ENCODE measurements at regions not wholly inside any gene's neighbourhood (a gene's known extent, or its start where the extent isn't known, plus 50 kb on each side); places are given as distances from the start of the nearest gene placed in this dataset.

DNA sequence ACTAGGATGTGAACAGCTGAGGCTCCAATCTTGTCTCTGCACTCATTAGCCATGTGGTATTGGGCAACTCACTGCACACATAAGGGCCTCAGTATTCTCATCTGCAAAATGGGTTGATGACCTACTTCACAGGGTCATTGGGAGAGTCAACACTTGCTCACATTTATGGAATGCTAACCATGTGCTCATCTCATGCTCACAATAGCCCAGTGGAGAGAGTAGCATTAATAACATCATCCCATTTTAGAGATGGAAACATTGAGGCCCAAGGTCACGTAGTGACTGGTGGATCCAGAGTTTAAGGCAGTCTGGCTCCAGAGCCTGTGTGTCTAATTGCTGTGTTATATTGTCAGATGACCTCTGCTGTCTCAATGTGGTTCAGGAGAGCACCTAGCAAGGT is 270.2 kb upstream of the SRRM4 start:
- Mint-ChIP-seq H3K27ac (no peak overlapping the region), H3K9me3 (peaks cover 12% of the 10 kb centered on the region), H3K4me1 (no peaks in the 10 kb centered on the region), H3K4me3 (no peak overlapping the region), H3K36me3 (ENCODE audit: low read depth) (no peaks in the 10 kb centered on the region), H3K27me3 (no peaks in the 10 kb centered on the region)
- no peak for DNase-seq
- intact Hi-C loops (cut with micrococcal nuclease): no loop called here

- no peaks in the 10 kb centered on the region for H3K36me3 Mint-ChIP-seq (ENCODE audit: low read depth)
- intact Hi-C loops (cut with micrococcal nuclease): no loop called here
- H3K4me3 Mint-ChIP-seq: no peak overlapping the region
- H3K4me1 Mint-ChIP-seq: no peaks in the 10 kb centered on the region
- peak; percentile 69 for DNase-seq
- H3K9me3 Mint-ChIP-seq: no peaks in the 10 kb centered on the region
- H3K27me3 Mint-ChIP-seq: no peaks in the 10 kb centered on the region
- H3K27ac Mint-ChIP-seq: no peak overlapping the region
These were observed 267.3 kb upstream of the SRRM4 start for GRCh38 chr12:118714051-118714460.

GRCh38 chr12:118714500-118714899 is 266.8 kb upstream of the SRRM4 start:
- Mint-ChIP-seq H3K27me3 (no peaks in the 10 kb centered on the region), H3K36me3 (ENCODE audit: low read depth) (no peaks in the 10 kb centered on the region), H3K27ac (no peak overlapping the region), H3K4me3 (no peak overlapping the region), H3K4me1 (no peaks in the 10 kb centered on the region), H3K9me3 (no peaks in the 10 kb centered on the region)
- DNase-seq: no peak
- intact Hi-C loops (cut with micrococcal nuclease): no loop called here

- H3K27me3 Mint-ChIP-seq: no peaks in the 10 kb centered on the region
- H3K4me3 Mint-ChIP-seq: no peak overlapping the region
- no peaks in the 10 kb centered on the region for H3K4me1 Mint-ChIP-seq
- H3K36me3 Mint-ChIP-seq (ENCODE audit: low read depth): no peaks in the 10 kb centered on the region
- H3K27ac Mint-ChIP-seq: no peak overlapping the region
- intact Hi-C loops (cut with micrococcal nuclease): no loop called here
- H3K9me3 Mint-ChIP-seq: no peaks in the 10 kb centered on the region
- DNase-seq: no peak
These were observed 265.7 kb upstream of the SRRM4 start for GRCh38 chr12:118715647-118716046.

DNA sequence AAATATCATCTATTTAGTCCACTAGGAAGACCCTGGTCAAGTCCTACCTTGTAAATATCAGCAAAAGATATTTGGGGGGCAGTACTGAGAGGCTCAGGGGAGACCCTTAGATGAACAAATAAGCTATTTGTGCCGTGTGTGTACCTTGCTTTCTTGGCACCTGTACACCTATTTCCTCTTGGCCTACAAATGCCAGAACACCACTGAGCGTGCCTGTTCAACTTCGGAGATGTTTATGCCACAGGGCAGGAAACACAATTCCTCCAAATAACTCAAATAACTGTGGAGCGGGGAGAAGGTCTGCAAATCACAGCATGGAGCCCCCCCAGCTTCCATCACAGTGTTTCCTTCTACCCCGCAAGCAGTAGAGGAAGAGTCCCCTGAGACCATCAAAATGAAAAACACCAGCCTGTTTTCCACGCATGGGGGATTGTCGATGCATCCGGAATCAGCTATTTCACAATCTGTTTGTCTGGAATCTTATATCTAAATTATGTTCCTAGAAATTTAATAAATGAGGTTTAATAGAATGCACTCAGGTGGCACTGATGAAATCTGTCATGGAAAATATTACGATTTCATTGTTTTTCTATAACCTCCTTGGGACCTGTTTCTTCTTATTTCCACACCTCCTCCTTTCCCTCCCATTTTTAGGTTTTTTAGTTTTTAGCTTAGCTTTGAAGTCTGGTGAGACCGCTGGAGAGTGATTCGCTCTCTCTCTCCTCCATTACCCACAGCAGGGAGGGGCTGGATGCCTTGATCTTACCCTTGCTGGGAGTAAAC is 254.0 kb upstream of the SRRM4 start:
- Mint-ChIP-seq H3K27me3 (no peaks in the 10 kb centered on the region), H3K9me3 (no peaks in the 10 kb centered on the region), H3K4me1 (no peaks in the 10 kb centered on the region), H3K4me3 (no peak overlapping the region), H3K27ac (no peak overlapping the region), H3K36me3 (ENCODE audit: low read depth) (no peaks in the 10 kb centered on the region)
- DNase-seq: no peak
- intact Hi-C loops (cut with micrococcal nuclease): no loop called here

GRCh38 chr12:118727979-118728366 is 253.4 kb upstream of the SRRM4 start:
- Mint-ChIP-seq H3K4me3 (no peak overlapping the region), H3K4me1 (no peaks in the 10 kb centered on the region), H3K27me3 (no peaks in the 10 kb centered on the region), H3K36me3 (ENCODE audit: low read depth) (no peaks in the 10 kb centered on the region), H3K9me3 (no peaks in the 10 kb centered on the region), H3K27ac (no peak overlapping the region)
- intact Hi-C loops (cut with micrococcal nuclease): no loop called here
- DNase-seq: no peak

DNA sequence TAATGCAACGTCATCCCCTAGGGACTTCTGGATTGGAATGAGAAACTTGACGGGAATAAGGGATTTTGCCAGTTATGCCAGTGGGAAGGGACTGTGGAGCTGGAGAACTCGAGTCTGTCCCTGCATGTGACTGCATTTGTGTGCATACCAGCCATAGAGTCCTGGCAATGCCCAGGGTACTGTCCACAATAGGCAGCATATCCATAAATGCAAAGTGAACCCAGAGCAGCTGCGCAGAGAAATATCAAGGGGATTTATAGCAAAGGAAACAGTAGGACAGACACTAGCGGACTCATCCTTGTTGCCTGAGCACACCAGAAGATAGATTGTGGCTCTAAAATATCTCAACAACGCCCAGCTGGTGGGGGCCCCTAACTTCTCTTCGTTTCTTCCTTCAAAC is 247.1 kb upstream of the SRRM4 start:
- Mint-ChIP-seq H3K27ac (no peak overlapping the region), H3K4me1 (no peaks in the 10 kb centered on the region), H3K9me3 (peaks cover 5% of the 10 kb centered on the region), H3K4me3 (no peak overlapping the region), H3K27me3 (no peaks in the 10 kb centered on the region), H3K36me3 (ENCODE audit: low read depth) (no peaks in the 10 kb centered on the region)
- no peak for DNase-seq
- intact Hi-C loops (cut with micrococcal nuclease): no loop called here

- no peak for DNase-seq
- intact Hi-C loops (cut with micrococcal nuclease): no loop called here
- Mint-ChIP-seq H3K36me3 (ENCODE audit: low read depth) (no peaks in the 10 kb centered on the region), H3K4me1 (no peaks in the 10 kb centered on the region), H3K4me3 (no peak overlapping the region), H3K27me3 (no peaks in the 10 kb centered on the region), H3K27ac (no peak overlapping the region), H3K9me3 (peaks cover 5% of the 10 kb centered on the region)
These were observed 243.3 kb upstream of the SRRM4 start for GRCh38 chr12:118737985-118738540.

DNA sequence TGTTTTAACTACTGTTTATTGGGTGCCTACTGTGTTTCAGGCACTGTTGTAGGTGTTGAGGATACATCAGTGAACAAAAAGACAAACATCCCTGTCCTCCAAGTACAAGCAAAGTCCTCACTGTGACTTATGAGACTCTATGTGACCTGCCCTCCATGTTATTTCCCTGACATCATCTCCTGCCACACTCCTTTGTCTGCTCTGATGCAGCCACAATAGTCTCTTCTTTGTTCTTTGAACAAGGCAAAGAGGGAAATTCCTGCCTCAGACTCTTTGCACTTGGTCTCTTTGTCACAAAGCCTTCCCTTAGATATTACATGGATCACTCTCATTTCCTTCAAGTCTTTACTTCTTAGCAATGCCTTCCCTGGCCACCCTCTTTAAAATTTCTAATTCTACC is 240.1 kb upstream of the SRRM4 start:
- intact Hi-C loops (cut with micrococcal nuclease): no loop called here
- Mint-ChIP-seq H3K9me3 (no peaks in the 10 kb centered on the region), H3K4me3 (no peak overlapping the region), H3K36me3 (ENCODE audit: low read depth) (no peaks in the 10 kb centered on the region), H3K4me1 (no peaks in the 10 kb centered on the region), H3K27ac (no peak overlapping the region), H3K27me3 (no peaks in the 10 kb centered on the region)
- no peak for DNase-seq

DNA sequence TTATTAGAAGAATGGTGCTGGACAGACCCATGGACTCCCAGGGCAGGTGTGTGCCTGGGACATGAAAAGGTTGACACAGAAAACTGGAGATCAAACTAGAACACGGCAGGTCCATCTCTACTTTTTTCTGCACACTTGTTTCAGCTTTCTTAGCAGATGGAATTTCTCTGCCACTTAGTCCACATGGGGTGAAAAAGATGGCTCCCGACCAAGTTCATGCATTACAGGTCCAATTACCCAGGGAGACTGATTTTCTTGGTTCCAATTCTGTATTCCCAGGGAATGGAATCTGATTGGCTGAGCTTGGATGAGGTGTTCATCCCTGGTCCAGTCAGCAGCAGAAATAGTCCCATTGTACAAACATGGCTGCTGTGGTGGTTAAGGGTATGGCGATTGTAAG is 238.9 kb upstream of the SRRM4 start:
- Mint-ChIP-seq H3K36me3 (ENCODE audit: low read depth) (no peaks in the 10 kb centered on the region), H3K4me1 (no peaks in the 10 kb centered on the region), H3K4me3 (no peak overlapping the region), H3K27me3 (no peaks in the 10 kb centered on the region), H3K27ac (no peak overlapping the region), H3K9me3 (no peaks in the 10 kb centered on the region)
- intact Hi-C loops (cut with micrococcal nuclease): no loop called here
- no peak for DNase-seq

GRCh38 chr12:118743896-118744700 is 237.2 kb upstream of the SRRM4 start:
- Mint-ChIP-seq H3K27me3 (no peaks in the 10 kb centered on the region), H3K4me3 (no peak overlapping the region), H3K9me3 (no peaks in the 10 kb centered on the region), H3K4me1 (no peaks in the 10 kb centered on the region), H3K27ac (no peak overlapping the region), H3K36me3 (ENCODE audit: low read depth) (no peaks in the 10 kb centered on the region)
- intact Hi-C loops (cut with micrococcal nuclease): no loop called here
- DNase-seq: no peak

GRCh38 chr12:118746176-118746575 is 235.2 kb upstream of the SRRM4 start:
- Mint-ChIP-seq H3K27ac (no peak overlapping the region), H3K4me1 (no peaks in the 10 kb centered on the region), H3K9me3 (no peaks in the 10 kb centered on the region), H3K36me3 (ENCODE audit: low read depth) (no peaks in the 10 kb centered on the region), H3K27me3 (no peaks in the 10 kb centered on the region), H3K4me3 (no peak overlapping the region)
- intact Hi-C loops (cut with micrococcal nuclease): no loop called here
- DNase-seq: no peak

DNA sequence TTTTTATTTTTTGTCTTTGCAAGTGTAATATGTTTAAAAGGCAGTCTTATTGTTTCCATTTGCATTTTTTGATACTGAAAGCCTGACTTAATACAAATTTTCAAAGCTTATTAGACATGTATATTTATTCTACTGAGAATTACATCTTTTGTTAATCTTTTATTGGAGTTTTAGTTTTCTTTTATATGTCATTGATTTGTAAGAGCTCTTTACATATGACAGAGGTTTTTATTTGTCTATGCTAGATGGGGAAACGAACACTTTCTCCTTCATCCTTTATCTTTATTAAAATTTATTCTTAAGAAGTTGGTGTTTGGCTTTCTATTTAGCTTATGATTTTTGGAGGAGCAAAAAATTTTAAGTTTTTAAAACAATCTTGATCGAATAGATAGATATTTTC is 234.4 kb upstream of the SRRM4 start:
- Mint-ChIP-seq H3K4me1 (no peaks in the 10 kb centered on the region), H3K27me3 (no peaks in the 10 kb centered on the region), H3K36me3 (ENCODE audit: low read depth) (no peaks in the 10 kb centered on the region), H3K27ac (no peak overlapping the region), H3K4me3 (no peak overlapping the region), H3K9me3 (peaks cover 1% of the 10 kb centered on the region)
- intact Hi-C loops (cut with micrococcal nuclease): no loop called here
- DNase-seq: no peak

DNA sequence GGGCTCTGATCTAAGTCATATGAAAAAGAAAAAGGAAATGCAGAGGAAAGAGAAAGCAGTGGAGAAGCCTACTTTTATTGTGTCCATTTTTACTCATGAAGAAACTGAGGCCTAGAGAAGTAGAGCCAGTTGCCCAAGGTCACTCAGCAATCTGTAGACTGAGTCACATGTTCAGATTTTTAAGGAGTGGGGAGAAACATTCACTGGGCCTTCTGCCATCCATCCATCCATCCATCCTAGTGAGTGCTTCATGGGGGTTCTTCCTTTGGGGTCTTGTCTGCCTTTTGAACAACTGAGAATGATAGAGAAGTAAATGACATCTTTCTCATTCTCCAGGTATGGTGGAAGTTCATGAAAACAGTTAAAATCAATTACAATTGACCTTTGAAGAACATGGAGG is 233.6 kb upstream of the SRRM4 start:
- no peaks in the 10 kb centered on the region for H3K4me1 Mint-ChIP-seq
- H3K9me3 Mint-ChIP-seq: peaks cover 4% of the 10 kb centered on the region
- no peak for DNase-seq
- intact Hi-C loops (cut with micrococcal nuclease): no loop called here
- H3K36me3 Mint-ChIP-seq (ENCODE audit: low read depth): no peaks in the 10 kb centered on the region
- H3K27ac Mint-ChIP-seq: no peak overlapping the region
- H3K27me3 Mint-ChIP-seq: no peaks in the 10 kb centered on the region
- H3K4me3 Mint-ChIP-seq: no peak overlapping the region

Data from activated CD4-positive, alpha-beta T cell treated with anti-CD3 and anti-CD28 coated beads, Interleukin-2, amount 10 ng/mL, durations not matched to agents 24 days and 14 days (primary cell).